HL-60/S4 treated with phorbol 12-myristate 13-acetate at 8.2 ng/mL for 4 days and 3 days (cell line): ENCODE measurements at regions not wholly inside any gene's neighbourhood (a gene's known extent, or its start where the extent isn't known, plus 50 kb on each side); places are given as distances from the start of the nearest gene placed in this dataset.

ENCODE experiments used
- in situ Hi-C: fragments of 300-500 bp; cut with MboI; formaldehyde crosslinking; loops from 2 replicates; pipeline ENCODE4 v1.15.0; 2022; ENCODE audit warnings: low sequenced_read_pairs

DNA sequence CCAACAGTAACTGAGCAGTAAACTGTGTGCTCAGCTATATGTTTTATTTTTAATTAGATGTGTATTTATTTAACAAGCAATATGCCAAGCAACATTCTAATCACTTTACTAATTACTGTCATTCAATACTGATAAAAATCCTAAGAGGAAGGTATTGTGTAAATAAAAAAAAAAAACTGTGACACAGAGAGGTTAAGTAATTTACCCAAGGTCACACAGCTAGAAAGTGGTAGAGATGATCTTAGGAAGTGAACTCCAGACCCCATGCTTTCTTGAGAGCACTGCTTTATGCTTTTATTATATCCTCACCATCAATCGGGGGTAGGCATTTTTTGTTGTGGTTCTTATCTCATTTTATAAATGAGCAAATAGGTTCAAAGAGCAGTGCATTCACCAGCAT is 417.1 kb downstream of the RAB28 start:
- in situ Hi-C loops: no loop called here

DNA sequence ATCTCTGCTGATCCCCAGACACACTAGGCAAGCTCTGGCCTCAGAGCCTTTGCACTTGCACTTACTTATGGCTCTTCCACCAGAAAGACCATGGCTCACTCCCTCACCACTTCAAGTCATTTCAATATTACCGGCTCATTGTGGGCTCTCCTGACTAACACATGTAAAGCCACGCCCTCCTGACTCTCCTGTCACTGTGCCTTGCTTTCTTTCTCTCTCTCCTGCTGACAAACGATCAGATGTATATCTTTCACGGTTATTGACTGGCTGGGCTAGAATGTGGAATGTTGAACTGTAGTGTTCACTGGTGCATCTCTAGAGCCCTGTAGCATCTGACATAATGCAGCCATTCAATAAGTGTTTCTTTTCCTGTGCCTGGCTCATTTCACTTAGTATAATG is 425.1 kb downstream of the RAB28 start:
- in situ Hi-C loops: no loop called here

DNA sequence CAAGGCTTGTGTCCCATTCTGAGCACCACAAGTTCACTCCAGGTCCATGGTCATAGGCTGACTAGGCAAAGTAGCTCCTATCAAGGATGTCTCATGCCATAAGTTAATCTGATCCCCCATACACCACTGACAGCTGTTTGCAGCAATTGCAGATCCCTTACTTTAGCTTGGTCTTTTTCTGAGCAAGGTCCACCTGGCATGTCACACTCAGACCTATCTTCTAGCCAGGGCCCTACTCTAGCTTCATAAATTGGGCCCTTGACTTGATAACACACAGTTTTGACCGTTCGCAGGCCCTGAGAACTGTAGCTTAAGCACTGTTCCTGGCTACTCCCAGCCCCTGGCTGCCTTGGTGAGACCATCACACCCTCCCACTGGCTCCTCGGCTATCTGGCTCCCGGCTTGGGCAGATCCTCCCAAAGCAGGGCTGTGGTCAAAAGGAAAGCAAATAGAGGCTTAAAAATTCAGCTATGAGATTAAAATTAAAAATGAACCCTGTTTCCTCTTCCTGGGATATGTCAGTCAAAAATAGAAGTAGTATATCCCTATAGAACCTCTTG is 427.4 kb downstream of the RAB28 start:
- in situ Hi-C loops: no loop called here

DNA sequence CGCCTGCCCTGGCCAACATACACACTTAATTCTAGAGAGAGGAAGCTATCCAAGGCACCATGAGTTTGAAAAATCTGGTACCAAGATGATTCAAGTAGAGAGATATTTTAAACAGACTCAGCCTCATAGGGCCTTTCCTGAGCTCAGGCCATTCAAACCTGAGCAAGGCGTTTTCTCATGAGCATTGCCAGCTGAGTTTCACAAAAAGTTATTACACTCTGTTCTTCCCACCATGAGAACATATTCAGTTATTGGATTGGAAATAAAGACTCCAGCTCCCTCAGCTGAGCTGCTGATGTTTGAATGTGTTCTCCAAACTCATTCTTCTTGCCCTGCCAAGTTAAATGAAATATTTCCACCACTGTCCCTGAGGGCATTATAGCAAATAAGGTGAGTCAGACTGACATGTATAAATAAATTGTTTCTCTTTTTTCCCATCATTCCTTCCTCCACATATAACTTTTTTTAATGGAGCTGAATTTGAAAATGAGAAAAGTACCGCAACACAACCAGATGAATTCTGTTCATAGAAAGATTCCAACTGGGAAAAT is 429.6 kb downstream of the RAB28 start:
- in situ Hi-C loops: no loop called here

DNA sequence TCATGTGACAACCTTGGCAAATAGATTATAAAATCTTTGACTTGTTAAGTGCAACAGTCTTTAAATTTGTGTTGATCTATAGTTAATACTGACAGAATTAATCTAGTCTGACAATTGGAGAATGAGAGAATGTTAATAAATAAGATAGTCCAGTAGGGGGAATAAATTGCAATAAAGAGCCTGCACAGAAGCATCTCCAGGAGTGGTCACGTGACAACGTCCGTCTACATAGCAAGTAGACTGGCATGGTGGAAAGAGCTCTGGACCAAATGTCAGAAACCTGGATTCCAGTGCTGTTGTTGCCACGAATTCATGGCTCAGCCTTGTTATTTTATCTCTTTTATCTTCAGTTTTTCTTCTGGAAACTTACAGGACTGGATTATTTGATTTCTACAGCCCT is 436.5 kb downstream of the RAB28 start:
- in situ Hi-C loops: no loop called here

DNA sequence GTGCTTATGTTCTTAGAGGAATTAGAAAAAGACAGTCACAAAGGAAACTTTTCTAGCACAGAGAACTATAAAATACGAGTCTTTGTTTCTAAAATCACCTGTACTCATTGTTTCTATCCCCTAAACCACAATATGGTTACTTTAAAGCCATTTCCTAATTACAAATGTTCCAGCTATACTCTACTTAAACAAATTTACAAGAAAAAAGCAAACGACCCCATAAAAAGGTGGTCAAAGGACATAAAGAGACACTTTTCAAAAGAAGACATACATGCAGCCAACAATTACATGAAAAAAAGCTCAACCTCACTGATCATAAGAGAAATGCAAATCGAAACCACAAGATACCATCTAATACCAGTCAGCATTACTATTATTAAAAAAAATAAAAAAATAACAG is 447.3 kb downstream of the RAB28 start:
- in situ Hi-C loops: no loop called here

DNA sequence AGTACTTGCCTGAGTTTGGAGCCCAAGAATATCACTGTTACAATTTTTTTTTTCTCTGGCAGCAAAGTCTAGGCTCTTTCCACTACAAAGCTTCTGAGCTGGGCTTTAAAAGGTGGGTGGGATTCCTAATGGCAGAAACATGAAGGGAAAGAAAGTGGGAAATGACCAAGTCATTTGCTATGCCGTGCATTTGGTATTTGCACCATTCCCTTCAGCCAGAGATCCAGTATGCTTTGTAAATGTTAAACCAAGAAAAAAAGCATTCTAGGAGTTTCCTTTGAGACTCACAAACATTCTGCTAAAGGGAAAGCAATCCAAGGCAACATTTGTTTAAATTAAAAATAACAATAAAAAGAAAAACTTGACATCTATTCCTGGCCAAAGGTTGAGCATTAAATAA is 451.2 kb downstream of the RAB28 start:
- in situ Hi-C loops: no loop called here

DNA sequence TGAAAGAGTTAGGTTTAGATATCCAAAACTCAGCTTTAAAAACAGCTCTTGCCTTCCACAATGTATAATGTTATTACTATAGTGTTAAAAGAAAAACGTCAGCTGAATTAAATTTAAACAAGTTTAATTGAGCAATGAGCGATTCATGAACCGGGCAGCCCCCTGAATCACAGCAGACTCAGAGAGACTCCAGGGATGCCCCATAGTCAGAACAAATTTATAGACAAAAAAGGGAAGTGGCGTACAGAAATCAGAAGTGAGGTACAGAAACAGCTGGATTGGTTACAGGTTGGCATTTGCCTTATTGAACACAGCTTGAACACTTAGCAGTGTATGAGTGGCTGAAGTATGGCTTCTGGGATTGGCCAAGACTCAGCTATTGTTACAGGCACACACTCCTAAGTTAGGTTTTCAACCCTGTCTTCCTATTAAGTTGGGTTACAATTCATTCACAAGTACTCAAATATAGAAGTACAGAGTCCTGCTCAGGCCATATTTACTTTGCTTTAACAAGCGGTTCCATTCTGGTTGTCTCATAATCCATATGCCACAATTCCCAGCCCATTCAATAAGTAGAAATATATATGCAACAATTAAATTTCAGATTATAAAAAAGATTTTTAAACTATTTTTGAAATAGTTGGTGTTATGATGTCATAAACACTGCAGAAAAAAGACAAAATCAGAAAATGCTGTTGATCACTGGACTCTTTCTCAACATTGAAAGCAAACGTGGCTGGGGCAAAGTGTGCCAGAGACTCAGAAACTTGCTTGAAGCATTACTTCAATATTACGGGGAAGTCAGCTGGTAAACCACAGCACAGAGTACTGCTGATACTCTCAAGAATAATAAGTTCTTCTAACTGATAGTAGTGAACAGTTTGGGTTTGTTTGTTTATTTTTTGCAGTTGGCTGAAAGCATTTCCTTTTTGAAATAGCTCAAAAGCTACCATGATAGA is 459.7 kb downstream of the RAB28 start:
- in situ Hi-C loops: no loop called here

DNA sequence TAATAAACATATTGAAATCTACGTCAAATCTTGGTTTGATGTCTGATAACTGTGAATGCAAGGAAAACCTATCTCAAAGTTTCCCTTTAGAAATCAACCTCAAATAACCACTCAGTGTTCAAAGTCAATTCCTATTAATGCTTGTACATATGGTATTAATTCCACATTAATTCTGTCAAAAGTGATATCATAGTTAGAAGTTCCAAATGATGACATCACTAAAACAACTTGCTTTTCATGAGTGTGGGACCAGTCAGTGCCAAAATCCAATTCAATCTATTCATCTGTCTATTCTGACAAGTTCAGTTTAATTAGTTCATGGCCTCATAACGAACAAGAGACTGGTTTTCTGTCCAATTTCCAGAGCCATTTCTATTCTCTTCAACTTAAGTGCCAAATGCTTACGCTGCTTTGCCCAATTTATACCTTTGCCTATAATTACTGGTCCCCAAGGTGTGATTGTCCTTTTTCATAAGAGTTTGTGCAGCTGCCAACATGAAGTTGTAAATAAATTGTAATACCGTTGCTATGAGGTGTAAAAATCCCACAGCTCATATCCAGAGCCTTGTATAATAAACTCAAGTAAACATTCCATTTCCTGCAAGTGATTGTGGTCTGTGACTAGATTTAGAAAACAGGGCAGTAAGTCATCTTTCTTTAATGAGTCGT is 476.2 kb downstream of the RAB28 start:
- in situ Hi-C loops: no loop called here

DNA sequence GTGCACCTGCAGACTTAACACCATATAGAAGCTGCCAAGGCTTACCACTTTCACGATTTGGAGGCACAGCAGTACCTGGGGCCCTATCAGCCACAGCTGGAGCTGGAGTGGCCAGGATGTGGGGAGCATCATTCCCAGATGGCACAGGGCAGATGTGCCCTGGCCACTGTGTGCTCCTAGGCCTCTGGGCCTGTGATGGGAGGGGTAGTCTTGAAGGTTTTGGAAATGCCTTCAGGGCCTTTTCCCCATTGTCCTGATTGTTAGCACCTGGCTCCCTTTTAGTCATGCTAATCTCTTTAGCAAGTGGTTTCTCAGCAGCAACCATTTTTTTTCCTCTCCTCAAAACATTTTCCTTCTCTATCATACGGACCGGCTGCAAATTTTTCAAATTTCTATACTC is 490.2 kb downstream of the RAB28 start:
- in situ Hi-C loops: no loop called here

DNA sequence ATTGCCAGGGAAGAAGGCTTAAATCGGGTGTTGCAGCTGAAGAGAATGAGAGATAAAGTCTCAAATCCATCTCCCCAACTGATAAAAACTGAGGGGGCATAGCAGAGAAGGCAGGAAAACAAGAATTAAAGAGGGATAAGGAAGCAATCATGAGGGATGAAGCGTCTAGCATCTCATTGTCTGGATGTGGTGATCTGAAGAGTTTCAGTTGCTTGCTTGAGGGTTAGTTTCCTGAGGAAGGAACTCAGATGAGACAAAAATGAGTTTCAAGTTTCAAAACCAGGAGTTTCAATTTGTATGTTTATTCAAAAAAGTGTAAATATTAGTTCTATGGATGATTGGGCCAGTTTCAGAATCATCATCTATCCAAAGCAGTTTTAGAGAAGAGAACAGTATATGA is 496.9 kb downstream of the RAB28 start:
- in situ Hi-C loops: no loop called here

DNA sequence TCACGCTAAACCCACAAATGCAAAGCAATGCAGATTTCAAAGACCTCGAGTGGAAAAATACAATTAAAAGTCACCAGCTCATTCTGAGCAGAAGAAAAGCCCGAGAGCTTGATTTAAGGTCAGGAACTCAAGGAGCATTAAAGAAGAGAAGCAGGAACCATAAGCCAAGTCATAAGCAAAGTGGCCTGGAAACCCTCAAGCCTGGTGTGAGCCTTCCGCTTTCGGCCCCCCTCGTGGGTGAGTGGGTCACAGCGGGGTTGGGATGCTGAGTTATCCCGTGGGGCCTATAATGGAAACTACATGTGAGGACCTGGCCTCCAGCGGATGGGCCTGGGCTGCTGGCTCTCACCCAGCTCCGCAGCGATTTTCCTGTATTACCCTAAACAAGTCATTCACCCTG is 504.3 kb downstream of the RAB28 start:
- in situ Hi-C loops: no loop called here

DNA sequence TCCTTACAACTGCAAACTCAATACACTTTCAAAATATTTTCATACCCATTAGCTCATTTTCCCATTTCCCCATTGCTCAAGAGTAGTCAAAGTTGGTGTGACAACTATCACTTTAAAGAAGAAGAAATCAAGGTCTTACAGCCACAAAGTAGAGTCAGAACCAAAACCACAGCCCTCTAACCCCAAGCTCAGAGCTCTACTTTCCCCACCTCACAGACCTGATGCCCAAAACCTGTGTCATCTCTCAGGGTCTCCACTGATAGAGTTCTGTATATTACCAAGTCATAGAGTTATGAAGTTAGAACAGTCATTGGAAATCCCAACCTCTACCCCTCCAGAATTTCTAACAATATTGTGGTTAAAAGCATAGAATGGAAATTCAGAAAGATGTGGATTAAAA is 505.8 kb downstream of the RAB28 start:
- in situ Hi-C loops: no loop called here

DNA sequence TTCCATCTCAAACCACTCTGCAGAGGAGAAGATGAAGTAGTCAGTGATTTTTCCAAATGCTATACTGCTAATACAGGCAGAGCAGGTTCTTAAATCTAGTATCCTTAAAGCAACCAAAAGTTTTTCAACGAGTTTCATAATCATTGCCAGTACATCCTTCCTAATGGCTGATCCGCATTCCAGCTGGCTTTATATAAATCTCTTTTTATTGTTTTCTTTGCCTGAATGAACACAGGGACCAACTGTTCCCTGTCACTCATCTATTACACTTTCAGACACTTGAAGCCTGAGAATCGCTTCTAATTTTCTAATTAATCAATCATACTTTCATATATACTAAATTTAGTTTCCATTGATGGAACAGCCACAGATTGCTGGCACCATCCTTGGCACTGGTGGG is 508.6 kb downstream of the RAB28 start:
- in situ Hi-C loops: no loop called here

DNA sequence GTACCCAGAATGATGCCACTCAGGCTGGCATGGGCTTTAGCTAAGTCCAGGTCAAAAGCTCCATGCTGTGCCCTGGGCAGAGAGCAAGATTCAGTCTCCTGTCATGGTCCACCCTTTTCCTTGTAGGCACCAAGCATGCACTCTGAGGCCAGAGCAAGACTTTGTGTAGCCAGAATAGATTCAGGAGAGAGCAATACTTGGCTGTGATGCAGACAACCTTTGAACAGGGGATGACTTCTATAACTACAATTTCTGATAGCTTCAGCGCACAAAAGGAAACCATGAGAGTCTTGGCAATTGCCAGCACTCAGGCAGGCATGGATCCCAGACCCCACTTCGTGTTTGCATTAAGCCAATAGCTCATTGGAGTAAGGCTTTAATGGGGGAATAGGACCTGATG is 510.6 kb downstream of the RAB28 start:
- in situ Hi-C loops: no loop called here

DNA sequence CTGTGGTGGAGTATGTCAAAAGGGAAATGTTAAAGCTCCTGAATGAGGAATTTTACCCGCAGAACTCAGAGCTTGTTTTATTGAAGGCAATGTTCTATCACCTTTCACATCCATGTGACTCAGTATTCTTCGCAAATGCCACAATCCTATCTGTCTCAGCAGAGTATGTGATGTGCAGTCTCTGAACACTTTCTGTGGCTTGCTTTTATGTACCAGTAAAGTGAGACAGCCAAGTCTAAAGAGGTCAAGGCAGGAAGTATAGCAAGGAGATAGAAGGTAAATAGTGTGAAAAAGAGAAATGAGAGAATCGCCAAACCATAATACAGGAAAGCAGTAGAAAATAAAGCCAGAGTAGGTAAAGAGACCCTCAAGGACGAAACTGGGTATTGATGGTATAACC is 515.8 kb downstream of the RAB28 start:
- in situ Hi-C loops: no loop called here

DNA sequence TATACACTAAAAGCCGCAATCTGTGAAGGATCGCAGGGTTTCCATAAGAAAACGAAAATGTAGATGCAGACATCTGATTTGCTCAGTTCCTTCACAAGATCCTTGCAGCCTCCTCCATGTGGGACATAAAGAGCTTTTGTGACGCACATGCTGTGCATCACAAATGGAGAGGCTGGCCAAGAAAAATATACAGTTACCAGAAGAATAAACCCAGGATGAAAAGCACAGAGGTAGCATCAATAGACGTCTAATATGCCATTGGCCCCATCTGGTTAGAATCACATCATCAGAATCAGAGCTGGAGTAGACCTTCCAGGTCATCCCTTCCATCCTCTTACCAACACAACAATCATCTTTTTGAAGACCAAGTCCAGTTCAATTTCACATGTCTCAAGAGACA is 517.4 kb downstream of the RAB28 start:
- in situ Hi-C loops: no loop called here

DNA sequence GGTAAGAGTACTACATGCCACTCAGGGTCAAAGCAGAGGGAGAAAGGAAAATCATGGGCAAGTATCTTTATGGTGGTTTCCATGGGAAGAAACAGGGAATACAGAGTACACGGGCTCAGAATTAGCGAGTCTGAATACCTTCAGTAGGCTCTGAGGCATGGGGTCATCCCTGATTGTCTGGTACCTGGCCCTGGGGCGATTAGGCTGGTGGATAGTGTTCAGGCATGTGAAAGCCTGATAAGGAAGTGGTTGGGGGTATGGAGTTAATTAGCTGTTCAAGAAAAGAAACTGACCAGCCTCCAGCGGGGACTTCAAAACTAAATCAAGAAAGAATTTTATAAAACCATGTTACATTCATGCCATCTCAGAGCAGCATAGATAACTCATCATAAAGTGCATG is 518.8 kb downstream of the RAB28 start:
- in situ Hi-C loops: no loop called here

DNA sequence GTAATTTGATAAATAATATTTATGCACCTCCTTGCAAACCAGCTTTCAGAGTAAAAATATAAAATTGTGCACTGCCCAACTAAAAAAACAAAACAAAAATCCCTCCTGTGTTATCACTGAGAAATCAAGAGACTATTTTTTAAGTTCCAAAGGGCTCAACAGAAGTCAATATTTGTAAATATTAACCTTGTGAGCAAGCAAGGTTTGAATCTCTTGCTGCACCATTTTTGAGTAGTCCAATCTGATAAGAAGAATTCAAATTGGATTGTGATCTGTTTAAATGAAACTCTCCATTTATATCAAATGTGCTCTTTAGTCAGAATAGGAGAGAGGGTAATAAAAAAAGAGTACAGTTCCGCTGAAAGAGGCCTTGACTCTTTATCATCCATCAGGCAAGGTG is 520.2 kb downstream of the RAB28 start:
- in situ Hi-C loops: no loop called here

DNA sequence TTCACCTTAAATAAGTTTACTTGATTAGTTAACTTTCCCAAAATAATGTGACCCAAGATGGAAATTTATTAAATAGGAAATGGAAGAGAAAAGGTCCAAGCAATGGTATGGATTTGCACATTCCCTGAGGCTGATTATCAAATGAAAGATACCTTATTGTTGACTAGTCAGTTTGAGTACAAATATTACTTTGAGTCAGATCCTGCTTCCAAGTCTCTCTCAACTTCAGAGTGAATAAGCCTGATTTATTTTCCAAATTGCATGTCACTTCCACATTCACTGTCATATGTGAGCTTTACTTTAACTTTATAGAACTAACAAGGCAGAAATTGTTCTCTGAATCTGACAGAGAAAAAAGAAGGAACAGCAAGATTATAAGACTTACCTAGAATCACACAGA is 520.8 kb downstream of the RAB28 start:
- in situ Hi-C loops: no loop called here

DNA sequence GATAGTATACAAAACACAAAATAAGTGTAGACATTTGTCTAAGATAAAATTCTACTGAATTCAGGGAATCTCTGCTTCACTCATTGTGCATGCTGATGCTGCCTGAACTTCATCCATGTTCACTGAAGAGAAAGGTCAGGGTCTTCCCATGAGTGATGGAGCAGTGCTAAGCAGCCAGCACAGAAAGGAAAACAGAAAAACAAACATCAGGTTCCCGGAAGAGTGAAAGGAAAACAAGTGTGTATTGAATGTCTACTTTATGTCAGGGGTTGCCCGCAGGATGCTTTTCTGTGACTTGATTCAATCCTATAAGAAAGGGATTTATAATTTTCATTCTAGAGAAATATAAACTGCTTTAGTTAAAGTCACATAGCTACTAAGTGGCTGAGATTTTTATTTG is 522.4 kb downstream of the RAB28 start:
- in situ Hi-C loops: no loop called here

DNA sequence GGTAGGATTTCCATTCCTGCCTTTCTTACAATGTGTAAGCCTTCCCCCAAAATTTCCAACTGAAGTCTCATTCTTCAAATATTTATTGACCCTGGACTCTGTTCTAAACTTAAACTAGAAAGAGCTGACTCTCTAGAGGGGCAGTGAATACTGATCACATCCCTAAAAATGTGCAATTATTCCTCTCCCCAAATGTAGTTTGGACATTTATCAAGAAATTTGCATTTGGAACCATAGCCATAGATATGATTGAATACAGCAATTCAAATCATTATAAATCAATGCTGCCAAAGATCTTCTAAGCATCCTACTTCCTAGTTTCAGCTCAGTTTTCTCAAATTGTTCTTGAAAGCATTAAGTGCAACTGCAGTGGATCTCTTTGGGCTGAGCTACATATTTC is 525.7 kb downstream of the RAB28 start:
- in situ Hi-C loops: no loop called here
